Stimulated activated CD4-positive, alpha-beta T cell treated with anti-CD3 and anti-CD28 coated beads, Interleukin-4, amount 100 ng/mL, for 48 hours (primary cell): ENCODE measurements at regions not wholly inside any gene's neighbourhood (a gene's known extent, or its start where the extent isn't known, plus 50 kb on each side); places are given as distances from the start of the nearest gene placed in this dataset.

ENCODE experiments used
- DNase-seq, 2 donors: peaks; one replicate each; pipeline ENCODE4 v3.0.0-alpha.2; 2020; ENCODE audit warnings: low read depth in 2 of 2

DNA sequence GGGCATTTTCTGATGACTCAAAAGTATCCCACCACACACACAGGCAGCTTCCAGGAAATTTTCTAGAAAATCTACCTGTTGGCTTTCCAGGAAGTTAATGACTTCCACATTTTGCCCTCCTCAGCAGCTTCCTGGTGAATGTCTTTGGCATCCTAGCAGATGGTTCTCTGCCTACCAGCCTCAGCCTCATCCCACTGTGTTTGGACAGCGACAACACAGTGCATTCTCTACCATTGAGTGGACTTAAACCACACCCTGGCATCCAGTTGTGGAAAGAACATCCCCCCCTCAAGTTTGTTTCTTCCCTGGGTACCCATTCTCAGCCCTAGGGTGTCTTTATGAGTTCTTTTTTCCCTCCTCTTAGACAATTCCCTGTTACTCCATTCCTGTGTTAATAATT lies 50.8 kb upstream of the GADL1 start:
- no peak for DNase-seq

DNA sequence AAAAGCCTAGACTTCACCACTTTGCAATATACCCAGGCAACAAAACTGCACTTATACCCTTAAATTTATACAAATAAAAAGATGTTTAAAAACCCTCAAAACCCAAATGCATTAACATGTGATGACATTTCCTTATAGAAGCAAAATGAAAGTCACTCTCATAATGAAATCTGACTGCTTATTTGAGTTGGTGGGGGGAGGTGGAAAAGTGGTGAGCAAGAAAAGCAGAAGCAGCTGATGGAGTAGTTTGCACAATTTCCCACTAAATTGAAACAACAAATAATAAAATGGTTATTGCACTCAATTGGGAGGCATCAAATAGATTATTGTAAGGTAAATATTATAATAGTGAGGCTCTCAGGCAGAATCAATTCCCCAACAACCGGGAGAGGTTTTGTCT lies 54.0 kb upstream of the GADL1 start:
- DNase-seq, result no peak

DNA sequence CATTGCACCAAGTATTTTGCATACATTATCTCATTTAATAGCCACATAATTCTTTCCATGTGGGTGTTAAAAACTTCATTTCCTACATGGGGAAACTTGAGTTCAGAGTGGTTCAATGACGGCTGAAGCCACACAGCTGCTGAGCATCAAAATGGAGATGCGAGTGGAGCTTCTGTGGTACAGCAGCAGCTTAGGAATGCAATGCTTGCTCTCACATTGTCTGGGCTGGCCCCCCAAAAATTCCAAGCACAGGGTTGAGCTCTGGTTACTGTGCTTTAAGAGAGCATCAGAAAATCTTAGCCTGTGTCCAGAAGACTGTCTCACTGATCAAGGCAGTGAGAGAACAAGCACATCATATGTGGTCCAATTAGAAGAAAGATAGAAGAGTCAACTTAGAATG lies 57.4 kb upstream of the GADL1 start:
- no peak for DNase-seq

DNA sequence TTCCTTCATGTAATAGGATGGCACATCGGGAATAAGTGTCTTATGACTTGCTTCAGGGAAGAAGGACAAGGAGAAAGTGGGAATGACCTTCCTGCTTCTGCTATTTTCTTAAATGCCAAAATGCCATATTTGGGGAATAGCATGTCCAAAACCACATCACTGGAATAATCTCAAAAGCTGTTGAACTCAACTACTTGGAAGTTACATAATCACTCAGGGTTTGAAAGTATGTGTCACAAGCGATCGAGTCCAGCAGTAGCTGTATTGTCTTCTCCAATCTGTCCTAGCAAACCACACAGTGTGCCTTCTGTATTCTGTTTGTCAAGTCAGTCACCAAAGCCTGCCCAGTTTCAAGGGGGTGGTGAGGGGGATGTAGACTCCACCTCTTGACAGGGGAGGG lies 58.3 kb upstream of the GADL1 start:
- no peak for DNase-seq

DNA sequence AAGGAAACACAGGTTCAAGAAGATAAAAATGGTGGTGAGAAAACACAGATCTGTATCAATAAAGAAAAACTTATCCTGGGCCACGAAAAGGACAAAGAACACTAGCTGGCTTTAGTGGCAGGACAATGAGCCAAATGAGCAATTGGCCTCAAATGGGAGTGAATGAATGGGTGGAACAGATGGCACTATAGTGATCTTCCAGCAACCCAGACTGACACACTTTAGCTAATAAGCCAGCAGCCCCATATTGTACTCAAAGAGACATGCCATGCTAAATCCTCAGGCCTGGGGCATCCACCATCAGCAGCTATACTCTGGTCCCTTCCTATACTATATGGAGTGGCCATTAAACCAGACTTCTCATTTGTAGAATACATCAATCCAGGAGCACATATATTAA lies 60.0 kb upstream of the GADL1 start:
- DNase-seq, result no peak

DNA sequence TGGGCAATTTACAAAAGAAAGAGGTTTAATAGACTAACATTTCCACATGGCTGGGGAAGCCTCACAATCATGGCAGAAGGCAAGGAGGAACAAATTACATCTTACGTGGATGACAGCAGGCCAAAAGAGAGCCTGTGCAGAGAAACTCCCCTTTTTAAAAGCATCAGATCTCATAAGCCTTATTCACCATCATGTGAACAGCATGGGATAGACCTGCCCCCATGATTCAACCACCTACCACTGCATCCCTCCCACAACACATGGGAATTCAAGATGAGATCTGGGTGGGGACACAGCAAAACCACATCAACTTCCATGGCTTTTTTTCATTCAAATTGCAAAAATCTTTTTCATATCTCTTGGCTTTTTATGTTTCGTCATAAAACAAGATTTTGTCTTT lies 67.6 kb upstream of the GADL1 start:
- DNase-seq, result no peak

DNA sequence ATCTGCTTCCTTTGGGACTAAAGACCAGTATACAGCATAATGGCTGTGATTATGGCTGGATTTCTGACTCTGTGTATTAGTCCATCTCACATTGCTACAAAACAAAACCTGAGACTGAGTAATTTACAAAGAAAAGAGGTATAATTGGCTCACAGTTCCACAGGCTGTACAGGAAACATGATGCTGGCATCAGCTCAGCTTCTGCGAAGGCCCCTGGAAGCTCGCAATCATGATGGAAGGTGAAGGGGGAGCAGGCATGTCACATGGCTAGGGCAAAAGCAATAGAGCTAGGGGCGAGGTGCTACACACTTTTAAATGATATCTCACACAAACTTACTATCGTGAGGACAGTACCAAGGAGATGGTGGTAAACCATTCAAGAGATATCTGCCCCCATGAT lies 68.0 kb upstream of the GADL1 start:
- no peak for DNase-seq

DNA sequence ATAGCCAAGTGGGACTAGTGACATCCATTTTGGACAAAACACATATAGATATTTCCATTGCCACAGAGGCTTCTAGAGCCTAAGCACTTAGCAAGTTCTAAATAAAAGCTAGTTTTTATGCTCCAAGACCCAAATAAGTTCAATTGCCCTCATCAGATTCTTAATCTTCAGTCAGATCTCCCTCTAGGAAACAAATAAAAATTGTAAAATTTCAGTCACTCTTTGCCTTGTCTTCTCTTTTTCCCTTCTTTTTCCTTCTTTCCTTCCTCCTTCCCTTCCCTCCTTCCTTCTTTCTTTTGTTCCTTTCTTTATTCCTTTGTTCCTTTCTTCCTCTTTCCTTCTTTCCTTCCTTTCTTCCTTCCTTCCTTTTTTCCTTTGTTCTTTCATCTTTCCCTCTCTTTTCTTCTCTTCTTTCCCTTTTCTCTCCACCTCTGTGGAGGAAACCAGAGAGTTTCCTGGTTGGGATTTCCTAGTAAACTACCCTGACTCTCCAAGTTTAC lies 68.8 kb upstream of the GADL1 start:
- no peak for DNase-seq

DNA sequence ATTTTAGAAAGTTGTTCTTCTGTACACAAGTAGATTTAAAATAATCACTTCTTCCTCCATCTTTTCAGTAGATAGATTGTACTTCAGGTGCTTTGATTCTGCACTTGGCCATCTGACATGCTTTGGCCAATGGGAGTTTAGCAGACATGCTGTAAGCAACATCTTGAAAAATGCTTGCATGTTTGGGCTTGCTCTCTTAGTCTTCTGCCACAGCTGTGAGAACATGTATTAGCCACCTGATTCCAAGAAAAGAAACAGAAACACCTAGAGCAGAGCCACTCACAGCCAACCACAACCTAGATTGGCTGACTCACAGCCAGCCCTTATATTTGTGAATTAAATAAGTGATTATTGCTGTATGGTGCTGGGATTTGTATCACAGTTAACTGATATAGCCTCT lies 70.2 kb upstream of the GADL1 start:
- DNase-seq, result no peak

DNA sequence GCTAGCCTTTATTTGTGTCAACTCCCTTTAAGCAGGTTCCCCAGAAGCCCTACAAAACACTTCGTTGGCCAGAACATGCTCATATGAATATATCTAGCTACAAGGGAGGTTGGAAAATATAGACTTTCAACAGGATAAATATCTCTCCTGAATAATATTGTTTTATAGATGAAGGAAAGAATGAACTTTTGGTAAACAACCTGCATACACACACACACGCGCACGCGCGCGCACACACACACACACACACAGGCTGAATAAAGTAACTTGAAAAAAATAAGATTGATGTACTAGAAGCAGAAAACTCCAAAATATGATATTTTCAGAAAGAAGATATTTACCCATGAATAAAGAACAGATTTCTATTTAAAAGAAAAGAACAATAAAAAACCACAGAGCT lies 72.4 kb upstream of the GADL1 start:
- no peak for DNase-seq

DNA sequence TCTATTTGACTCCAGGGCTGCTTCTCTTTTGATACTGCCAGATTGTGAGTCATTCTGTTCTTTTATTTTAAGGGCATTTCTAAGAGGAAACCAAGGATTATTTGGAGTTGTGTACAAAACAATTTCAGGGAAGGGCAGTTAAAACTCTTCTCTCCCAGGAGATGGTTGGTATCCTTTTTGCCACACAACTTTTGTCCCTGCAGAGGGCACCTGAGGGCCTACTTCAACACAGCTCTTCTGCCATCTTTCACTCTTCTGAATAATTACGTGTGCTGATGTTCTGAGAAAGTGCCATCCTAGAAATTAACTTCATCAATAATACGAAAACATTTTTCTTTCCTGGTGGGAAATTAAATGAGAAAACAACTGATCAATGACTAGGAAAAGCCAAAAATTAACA lies 75.7 kb upstream of the GADL1 start:
- no peak for DNase-seq

DNA sequence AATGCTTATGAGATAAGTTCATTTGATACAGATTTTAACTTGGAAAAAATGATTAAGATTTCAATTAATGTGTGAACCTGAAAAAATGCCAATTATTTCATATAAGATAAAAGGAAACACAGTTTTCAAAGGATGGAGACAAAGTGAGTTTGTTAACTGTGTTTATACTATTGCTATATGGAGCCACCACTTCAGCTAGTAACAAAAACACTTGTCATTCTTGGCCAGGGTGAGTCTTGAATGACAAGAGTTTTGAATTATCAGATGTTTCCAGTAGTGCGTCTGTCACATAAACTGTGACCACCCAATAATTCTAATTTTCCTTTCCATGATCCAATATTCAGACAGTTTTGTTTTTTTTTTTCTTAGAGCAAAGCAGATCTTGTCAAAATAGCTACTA lies 78.0 kb upstream of the GADL1 start:
- no peak for DNase-seq

DNA sequence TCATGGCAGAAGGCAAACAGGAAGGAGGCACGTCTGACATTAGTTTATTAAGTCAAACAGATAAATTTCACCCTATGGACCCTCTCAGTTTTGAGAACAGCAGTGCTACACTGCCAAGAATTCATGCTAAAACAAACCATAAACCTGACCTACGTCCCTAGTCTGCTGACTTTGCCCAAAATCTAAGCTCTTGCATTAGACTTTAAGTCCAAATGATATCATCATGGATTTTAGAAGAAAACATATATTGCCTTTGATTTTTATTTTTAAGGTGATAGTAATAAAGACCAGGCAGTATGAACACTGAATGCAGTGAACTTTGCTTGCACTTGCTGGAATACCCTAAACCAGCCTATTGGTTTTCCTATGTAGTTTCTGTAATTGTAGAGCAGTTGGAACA lies 79.6 kb upstream of the GADL1 start:
- no peak for DNase-seq

DNA sequence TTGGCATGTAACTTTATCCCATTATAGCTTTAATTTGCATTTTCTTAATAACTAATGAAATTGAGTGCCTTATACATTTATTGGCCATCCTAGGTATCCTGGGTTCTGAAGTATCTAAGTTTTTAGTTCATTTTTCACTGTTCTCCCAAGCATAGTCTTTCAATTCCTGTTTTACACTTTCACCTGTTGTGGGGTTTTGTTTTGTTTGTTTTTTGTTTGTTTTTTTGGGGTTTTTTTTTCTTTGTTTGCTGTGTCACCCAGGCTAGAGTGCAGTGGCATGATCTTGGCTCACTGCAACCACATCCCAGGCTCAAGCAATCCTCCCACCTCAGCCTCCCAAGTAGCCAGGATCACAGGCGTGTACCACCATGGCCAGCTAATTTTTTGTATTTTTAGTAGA lies 83.1 kb upstream of the GADL1 start:
- no peak for DNase-seq

DNA sequence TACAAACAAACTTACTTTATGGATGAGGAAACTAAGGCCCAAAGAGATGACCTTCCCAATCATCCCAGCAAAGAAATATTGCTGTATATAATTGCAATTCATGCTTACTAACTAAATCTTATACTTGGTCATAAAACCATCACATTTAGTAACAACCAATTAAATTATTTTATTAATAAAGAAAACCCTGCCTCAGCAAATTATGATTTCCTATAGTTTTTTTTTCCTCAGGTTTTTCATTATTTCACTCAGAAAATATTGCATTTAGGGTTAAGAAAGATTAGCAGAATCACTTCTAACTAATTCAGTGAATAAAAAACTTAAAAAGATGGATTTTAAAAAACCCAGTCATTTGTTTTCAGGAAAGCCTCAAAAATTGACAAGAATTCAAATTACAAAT lies 86.5 kb upstream of the GADL1 start:
- no peak for DNase-seq

DNA sequence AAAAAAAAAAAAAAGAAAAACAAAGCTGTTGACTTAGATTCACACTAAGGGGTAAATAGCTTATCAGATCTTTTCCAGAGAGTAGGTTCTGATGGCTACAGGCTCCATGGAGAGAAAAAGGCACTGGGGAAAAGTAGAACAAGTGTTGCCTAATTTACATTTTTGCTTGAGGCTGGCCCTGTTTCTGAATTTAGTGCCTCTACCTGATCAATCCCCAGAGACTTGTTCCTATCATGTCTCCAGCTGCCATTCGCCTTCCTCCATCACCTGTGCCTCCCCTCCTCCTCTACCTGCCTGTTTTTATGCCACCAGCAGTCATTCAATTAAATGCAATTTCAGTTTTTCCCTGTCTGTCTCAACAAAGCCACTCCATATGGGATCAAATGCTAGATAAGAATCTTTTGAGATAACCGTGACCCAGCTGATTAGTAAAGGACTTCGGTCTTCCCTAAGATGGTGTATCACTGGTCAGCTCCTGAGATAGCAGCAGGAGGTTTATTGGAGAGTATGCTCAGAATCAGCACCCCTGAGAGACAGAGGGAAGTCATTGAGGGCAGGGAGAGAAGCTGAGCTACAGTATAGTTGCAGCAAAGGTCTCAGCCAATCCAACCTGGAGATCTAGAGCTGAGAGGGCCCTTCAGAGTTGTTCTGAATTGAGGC lies 88.1 kb upstream of the GADL1 start:
- DNase-seq, result no peak

DNA sequence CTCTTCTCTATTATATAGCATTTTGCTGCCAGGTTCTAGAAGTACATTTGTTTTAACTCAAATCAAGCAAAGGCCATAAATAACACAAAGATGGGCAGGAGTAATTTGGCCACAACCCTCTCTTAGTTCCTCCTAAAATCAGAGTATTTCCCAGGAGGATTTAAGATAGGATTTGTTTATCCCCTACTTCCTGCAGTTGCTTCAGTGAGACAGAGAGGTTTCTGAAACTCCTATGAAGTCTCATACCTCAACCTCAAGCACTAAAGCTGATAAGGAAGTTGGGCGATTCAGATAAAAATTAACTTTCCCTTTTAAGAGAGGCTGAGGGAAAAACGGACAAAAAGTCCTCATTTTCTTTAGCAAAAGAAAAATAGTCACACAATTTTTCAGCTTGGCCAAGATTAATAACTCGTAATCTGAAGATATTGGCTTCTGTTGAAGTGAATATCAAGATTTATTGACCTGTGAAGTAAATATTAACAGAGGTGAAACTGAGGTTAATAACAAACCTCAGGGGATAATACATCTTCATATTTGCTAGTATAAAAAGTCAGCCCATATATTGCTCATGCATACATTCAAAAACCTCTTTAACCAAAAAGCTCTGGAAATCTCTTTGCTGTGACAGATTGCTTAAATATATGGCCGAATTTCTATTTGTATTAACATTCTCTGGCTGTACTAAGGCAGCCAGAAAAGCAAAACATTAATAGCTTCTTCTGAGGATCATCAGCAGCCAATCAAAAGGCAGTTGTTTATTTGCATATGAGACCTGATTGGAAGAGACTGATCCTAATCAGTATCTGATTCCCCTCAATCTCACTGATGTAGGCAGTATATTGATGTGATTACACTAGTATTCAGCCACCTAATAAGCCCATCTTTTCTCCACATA lies 90.6 kb upstream of the GADL1 start:
- no peak for DNase-seq

DNA sequence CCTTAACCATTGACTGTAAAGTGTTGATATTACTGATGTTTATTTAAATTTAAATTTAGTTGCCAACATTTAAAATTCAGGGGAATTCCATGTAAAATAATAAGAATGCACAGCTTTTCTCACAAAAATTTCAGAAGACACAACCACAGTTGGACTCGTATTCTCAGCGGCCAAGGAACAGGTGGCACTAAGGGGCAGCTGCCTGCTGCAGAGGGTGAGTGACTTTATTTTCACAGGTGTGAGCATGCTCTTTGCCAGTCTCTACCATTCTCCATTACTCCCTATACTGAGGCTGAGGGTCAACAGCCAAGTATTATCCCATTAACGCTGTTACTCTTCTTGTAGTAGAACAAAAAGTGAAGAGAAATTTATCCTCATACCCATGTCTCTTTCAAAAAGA lies 92.1 kb upstream of the GADL1 start:
- no peak for DNase-seq

DNA sequence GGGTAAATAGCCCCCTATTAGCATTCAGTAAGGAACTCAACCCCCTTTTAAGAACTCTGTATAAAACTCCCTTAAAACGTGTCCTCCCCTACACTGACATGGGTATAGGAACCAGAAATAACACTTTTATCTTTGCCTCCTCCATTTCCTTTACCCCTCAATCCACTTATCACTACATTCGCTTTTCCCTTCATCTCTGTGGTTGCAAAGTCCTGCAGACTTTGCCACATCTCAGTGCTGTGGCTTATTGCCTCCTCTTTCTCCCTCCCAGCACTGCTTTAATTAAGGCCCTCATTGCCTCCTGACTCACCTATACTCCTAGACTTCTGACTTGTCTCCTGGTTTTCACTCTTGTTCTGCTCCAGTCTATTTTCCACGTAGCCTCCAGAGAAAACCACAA lies 94.3 kb upstream of the GADL1 start:
- DNase-seq, result no peak

DNA sequence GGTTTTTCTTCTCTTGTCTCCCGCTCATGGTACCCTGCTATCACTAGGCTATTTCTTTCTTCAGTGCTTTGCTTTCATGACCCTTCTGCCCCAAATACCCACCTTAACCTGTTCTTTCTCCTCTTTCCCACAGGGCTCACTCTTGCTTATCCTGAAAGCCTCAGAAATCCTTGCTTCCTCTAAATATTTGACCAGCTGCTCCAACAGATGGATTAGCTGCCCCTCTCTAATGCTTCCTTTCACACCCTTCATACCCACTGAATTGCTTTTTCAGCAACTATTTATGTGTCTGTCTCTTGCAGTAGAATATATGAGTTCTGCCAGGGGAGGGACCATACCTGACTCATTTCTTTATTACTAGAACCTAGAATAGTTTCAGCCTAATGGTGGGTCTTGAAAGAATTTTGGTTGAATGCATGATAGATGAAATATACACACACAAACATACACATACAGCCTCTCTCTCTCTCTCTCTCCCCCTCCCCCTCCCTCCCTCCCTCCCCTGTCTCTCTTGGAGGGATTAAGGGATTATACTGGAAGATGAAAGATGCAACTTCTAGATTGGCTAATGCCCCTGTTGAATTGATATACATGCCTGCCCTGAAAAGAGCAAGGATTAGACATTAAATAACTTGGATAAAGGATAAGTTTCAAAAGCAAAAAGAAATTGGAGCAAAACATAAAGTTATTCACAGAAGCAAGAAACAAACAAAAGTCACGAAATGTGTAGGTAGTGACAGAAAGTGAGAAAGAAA lies 95.0 kb upstream of the GADL1 start:
- no peak for DNase-seq

DNA sequence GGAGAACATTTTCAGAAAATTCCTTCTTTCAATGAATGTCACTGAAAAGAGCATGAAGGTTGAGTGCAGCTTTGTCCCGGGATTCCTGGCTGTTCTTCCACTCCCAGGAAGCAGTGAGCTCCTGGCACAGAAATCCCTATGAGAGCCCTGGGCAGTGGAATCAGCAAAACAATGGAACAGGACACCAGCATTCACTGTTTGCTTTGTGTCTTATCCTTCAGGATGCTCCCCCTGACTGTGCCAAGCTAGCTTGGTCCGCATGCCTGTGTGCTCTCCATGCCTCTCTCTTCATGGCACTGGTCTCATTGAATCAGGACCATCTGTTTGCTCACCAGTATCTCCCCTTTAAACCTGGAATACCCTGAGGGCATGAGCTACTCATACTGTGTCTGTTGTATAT lies 102.0 kb upstream of the GADL1 start:
- no peak for DNase-seq

DNA sequence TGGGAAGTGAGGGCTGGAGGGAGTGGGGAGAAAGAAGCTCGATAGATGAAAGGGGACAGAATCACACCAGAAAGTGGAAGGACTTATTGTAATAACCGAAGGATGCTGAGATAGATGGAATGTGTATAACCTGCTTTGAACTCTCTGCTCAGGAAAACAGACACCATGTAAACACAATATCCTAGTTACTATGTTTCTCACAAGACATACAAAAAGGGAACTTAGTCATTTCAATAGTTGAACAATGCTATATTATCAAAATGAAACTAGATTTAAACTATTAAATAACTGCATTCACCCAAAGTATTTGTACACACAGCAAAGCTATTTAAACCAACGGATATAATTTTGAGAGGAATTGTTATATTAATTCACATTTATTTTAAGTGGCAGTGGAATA lies 108.3 kb upstream of the GADL1 start:
- DNase-seq, result no peak
